Spleen (tissue), 7 donors: ENCODE measurements at regions not wholly inside any gene's neighbourhood (a gene's known extent, or its start where the extent isn't known, plus 50 kb on each side); places are given as distances from the start of the nearest gene placed in this dataset.

Experiments used
- CTCF ChIP-seq, 11 experiments: fragments of 200-600 bp in 7 of 11; fragments of 450-650 bp in 4 of 11; sonication (generic) in 4 of 11; IDR thresholded peaks in 8 of 11; conservative IDR thresholded peaks in 3 of 11; 1 replicate in 7 of 11; 2 replicates in 4 of 11; pipeline versions ENCODE4 v1.4.0 to v1.8.0; 2016 to 2021; ENCODE audit warnings: antibody characterized with exemption in 11 of 11, inconsistent platforms in 4 of 11, mild to moderate bottlenecking in 1 of 11
- POLR2AphosphoS5 ChIP-seq, 3 donors: sonication (generic); formaldehyde crosslinking; IDR thresholded peaks; one replicate each; pipeline ENCODE4 v1.5.1; 2017; ENCODE audit warnings: antibody characterized with exemption in 3 of 3
- donor health status: DM: no; HTN: no; CAD: no; lungs with moderate emphysema.
- donor health status: DM: no; HTN: no; CAD: no.
- donor health status: DM: no; HTN: no; CAD: no.

GRCh38 chr14:73786636-73787485, 64.8 kb upstream of the PTGR2 start:
- TF ChIP-seq CTCF (IDR thresholded peaks at IDR 0.05 in 8 of 11, conservative IDR thresholded peaks at IDR 0.05 in 3 of 11), result no peak
- TF ChIP-seq POLR2AphosphoS5 (IDR thresholded peaks at IDR 0.05), result peak; percentile 57 to 86 (median 86)
